HG03175 (cell line): ENCODE measurements at regions not wholly inside any gene's neighbourhood (a gene's known extent, or its start where the extent isn't known, plus 50 kb on each side); places are given as distances from the start of the nearest gene placed in this dataset.
"Not testable (repeated sequence)": the region's sequence is repeated elsewhere in the genome, so short reads cannot be mapped to it uniquely, and the experiment has no call there.

Experiments used
- ATAC-seq: cut with Tn5 transposase; IDR thresholded peaks from one replicate; pipeline ENCODE4 v1.9.1; 2021; ENCODE audit warnings: mild to moderate bottlenecking, moderate library complexity; ENCODE audit not compliant: unreplicated experiment

GRCh38 chrX:40380655-40381488, 199.9 kb upstream of the ATP6AP2 start:
- no peak for ATAC-seq

- ATAC-seq, result no peak
These were observed 203.1 kb upstream of the ATP6AP2 start for GRCh38 chrX:40377684-40378083.

DNA sequence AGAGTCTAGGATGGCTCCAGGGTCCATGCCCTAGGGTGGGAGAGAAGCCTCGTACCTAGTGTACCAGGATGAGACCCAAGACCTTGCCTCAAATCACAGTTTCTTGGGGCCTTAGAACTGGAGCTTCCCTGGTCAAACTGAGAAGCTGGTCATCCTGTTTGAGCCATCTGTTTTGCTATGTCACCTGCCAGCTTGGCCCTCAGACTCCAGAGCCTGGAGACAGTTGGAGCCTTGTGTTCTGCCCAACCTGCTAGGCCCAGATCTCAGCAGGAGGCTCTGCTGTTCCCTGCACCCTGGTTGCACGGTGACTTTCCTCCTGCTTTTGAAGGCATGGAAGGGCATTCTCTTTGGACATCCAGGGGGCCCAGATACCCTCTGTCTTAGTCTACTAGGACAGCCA, 206.3 kb upstream of the ATP6AP2 start:
- no peak for ATAC-seq

- ATAC-seq, result no peak
These were observed 207.1 kb upstream of the ATP6AP2 start for GRCh38 chrX:40373641-40374040.

DNA sequence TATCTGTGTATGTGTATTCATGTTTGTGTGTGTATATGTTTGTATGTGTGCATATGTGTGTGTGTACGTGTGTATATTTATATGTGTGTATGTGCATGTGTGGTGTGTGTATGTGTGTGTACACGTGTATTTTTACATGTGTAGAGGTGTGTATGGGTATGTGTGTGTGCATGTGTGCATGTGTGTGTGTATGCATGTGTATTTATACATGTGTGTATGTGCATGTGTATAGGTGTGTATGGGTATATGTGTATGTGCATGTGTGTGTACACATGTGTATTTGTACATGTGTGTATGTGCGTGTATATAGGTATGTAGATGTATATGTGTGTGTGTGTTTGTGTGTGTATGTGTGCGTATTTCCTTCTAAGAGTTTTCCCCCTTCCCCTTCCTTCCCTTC, 207.7 kb upstream of the ATP6AP2 start:
- no peak for ATAC-seq

DNA sequence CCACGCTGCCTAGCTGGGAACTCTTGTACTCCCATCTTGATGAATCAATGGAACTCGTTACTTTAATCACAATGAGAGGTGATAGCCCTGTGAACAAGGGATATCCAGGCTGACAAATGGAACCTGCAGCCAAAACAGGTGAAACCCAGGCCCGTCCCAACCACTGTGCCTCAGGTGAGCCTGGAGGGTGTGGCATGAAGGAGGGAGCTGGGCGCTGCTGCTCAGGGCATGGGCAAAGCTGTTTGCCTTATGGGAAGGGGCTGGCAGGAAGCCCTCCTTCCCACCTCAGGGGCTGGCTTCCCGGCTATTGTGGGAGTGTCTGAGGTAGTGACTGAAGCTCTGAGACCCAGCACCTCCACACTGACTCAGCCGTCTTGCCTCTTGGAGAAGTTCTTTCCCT, 209.4 kb upstream of the ATP6AP2 start:
- ATAC-seq, result no peak

DNA sequence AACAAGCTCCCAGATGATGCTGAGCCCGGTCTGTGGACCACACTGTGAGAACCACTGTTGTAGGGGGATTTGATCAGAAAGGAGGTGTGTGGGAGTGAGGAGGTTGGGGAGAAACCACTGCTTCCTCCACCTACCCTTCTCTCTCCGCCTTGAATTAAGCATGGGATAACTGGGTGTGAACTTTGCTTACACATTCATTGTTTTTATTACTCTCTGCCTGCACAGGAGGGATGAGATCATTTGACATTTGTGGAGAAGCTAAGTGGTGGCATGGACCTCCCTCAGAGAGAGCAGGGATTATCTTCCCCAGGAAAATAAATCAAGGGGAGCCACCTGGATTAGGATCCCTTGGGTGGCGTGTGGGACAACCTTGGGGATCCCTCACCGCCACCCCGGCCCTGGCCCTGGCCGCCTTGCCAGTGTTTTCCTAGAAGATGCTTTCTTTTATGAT, 212.1 kb upstream of the ATP6AP2 start:
- no peak for ATAC-seq

DNA sequence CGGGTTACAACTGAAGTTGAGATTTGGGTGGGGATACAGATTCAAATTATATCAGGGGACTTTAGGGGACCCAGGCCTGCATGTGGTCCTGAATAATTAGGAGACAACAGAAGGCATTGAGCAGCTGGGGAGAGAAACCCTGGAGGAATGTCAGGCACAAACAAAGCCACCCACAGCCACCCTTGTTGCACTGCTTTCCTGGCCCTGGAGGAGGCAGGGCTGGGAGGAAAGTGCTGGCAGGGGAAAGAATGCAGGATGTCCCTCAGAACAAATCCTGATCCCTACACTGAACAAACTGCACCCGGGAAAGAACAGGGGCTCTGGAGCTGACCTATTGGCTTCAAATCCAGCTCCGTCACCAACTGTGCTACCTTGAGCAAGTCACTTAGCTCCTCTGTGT, 214.1 kb upstream of the ATP6AP2 start:
- no peak for ATAC-seq

- ATAC-seq, result not testable (repeated sequence)
These were observed 218.5 kb upstream of the ATP6AP2 start for GRCh38 chrX:40362291-40362690.

GRCh38 chrX:40360557-40360956, 220.2 kb upstream of the ATP6AP2 start:
- no peak for ATAC-seq

GRCh38 chrX:40359593-40359992, 221.2 kb upstream of the ATP6AP2 start:
- no peak for ATAC-seq

DNA sequence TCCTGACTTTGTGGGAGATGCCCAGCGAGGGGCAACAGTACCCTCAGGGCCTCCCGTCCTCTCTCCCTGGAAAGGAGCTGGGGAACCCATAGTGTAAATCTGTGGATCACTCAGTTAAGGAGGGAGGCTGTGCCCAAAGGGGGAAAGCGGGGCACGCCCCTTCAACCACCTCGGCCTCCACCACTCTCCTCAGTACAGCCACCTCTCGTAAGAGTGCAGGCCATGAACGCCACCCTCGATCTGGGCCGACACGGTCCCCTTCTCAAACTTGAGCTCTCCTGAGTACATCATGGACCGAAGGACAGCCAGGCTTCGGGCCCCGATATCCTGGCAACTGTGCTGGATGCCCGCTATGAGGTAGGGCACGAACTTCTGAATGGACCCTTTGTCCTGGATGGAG, 221.8 kb upstream of the ATP6AP2 start:
- ATAC-seq, result no peak

DNA sequence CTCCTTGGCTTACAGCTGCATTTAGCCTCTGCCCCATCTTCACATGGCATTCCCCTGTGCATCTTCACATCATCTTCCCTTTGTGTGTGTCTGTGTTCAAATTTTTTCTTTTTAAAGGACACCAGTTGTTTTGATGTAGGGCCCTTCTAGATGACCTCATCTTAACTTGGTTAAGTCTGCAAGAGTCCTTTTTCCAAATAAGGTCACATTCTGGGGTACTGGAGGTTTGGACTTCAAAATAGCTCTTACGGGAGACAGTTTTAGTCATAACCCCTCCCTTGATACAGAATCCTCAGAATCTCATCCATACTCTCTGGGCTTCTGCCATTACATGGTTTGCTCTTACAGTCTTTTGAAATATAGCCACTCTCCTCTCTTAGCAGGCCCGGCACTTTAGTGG, 231.5 kb upstream of the ATP6AP2 start:
- ATAC-seq, result no peak

DNA sequence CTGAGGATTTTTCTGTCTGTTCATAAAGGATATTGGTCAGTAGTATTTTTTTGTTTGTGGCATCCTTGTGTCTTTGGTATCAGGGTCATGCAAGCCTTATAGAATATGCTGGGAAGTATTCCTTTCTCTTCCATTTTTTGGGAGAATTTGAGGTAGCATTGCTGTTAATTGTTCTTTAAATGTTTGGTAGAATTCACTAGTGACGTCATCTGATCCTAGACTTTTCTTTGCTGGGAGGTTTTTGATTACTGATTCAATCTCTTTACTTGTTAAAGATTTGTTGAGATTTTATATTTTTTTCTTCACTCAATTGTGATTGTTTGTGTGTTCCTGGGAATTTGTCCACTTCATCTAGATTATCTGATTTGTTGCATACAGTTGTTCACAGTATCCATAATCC, 234.4 kb upstream of the ATP6AP2 start:
- ATAC-seq, result no peak

GRCh38 chrX:40343319-40343718, 237.5 kb upstream of the ATP6AP2 start:
- ATAC-seq, result no peak

DNA sequence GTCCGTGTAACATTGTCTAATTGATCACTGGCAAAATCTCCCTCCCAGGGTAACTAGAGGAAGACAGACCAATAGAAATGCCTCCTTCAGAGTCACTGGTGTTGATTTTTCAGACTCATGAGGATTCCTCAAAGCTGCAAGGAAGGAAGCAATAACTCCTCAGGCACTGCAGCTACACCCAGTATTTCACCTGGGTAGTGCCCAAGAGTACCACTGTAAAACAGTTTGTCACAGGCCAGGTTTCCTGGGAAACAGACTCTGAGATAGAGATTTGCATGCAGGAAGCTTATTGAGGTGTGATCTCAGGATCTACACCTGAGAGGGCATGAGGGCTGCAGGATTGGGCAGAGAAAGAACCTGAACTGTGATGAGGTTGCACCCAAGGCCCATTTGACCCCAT, 240.7 kb upstream of the ATP6AP2 start:
- ATAC-seq, result no peak

DNA sequence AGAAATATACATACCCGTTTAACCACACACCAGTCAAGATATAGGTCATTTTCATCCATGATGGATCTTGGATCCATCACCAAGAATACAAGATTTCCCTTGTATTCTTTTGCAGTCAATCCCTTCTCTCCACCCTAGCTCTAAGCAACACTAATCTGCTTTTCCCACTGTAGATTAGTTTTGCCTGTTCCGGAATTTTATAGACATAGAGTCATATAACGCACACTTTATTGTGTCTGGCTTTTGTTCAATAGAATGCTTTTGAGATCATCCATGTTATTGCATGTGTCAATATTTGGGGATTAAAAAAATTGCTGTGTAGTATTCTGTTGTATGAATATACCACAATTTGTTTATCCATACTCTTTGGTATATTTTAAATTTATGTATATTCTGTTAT, 235.6 kb upstream of the BCOR start:
- no peak for ATAC-seq

DNA sequence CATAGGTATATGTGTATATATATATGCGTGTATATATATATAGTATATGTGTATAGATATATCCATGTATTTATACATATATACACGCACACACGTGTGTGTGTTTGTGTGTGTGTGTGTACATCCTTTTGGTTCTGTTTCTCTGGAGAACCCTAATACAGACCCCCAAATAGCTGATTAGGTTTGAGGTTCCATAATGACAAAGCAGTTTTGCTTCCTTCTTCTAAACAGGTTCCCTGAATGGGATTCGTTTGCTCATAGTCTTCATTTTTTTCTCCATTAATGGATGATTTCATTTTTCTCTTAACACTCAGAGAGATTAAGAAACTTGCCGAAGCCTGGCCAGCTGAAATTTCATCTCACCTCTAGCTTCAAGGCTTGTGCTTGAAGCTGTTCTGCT, 234.0 kb upstream of the BCOR start:
- ATAC-seq, result no peak

GRCh38 chrX:40331353-40331752, 233.6 kb upstream of the BCOR start:
- no peak for ATAC-seq

DNA sequence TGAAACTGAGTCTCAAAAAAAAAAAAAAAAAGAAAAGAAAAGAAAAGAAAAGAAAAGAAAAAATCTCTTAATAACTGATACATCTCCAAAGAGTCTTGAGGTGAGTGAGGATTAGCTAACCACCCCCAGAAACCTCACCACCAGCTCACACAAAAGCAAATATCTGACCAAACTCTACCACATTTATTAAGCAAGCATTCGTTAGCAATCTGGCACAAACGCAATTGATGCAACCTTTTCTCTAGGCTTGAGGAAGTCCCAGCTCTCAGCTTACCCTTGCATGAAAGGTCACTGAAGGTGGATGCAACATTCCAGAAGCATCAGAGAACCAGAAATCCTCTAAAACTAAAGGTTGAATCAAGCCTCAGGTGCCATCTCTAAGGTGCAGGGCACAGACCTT, 231.9 kb upstream of the BCOR start:
- no peak for ATAC-seq

DNA sequence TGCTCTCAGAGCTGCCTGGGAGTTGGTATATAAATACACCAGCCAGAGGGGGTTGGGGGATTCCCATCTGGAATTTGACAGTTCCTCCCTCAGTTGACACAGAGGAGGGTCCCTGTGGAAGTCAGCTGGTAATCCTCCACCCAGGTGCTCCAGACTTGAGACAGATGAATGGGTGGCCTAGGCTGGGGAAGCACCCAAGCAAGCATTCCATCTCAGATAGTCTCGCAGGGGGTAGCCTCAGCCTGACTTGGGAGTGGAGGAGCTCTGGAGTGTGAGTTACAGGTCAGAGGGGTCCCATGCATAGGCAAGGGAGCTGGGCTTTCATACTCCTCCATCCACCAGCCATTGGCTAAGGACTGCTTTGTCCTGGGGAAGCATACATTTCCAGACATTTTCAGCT, 229.3 kb upstream of the BCOR start:
- ATAC-seq, result no peak

DNA sequence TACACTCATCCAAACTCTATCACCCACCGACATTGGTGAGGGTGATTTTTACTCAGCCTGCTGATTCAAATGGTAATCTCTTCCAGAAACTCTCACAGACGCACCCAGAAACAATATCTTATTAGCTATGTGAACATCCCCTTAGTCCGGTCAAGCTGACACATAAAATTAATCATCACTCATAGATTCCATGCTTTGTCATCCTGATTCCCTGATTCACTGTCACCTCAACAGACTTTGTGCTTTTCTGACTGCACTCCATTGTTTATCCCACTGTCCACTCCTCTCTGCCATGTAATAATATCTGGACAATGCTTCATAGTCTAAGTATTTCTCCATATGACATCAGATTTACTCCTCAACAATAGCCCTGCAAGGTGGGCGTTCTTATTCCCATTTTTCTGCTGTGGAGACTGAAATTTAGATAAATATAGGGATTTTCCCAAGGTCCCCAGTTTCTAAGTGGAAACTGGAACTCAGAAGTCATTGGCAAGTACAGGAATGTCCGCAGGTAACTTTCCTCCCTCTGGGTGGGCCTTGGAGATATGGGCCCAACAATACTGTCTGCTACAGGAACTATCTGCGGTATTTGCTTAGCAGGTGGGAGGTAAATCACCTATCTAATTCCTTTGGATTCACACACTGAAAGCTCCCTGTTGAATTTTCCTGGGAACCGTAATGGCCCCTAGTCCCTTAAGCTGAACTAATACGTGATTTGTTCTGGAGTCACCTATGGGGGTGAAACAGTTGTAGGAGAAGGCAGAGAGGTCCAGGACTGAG, 228.6 kb upstream of the BCOR start:
- no peak for ATAC-seq
